ENCODE measurements at regions not wholly inside any gene's neighbourhood (a gene's known extent, or its start where the extent isn't known, plus 50 kb on each side); places are given as distances from the start of the nearest gene placed in this dataset.

DNA sequence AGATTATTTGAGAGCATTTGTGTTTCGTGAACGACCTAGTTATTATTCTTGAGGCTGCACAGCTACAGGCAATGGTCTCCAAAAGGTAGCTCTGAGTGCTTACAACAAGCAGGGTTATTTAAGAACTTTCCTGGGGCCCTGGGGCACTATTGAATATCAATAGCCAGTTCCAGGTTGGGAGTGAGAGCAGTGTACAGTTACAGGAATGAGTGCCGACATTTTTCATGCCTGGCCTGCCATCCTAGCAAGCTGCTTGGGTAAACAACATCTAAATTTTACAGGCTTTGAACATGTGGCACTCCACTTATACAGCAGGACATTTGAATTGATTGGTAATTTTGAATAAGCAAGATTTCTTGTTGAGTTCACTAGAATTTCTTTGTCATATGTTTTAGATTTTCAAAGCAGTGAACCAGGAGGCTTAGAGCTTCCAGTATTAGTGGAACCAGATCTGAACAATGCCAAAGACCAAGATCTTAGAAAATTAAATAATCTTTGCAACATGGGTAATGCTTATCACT lies 171.9 kb upstream of the GDNF start:
- TF ChIP-seq, protein P1, sequence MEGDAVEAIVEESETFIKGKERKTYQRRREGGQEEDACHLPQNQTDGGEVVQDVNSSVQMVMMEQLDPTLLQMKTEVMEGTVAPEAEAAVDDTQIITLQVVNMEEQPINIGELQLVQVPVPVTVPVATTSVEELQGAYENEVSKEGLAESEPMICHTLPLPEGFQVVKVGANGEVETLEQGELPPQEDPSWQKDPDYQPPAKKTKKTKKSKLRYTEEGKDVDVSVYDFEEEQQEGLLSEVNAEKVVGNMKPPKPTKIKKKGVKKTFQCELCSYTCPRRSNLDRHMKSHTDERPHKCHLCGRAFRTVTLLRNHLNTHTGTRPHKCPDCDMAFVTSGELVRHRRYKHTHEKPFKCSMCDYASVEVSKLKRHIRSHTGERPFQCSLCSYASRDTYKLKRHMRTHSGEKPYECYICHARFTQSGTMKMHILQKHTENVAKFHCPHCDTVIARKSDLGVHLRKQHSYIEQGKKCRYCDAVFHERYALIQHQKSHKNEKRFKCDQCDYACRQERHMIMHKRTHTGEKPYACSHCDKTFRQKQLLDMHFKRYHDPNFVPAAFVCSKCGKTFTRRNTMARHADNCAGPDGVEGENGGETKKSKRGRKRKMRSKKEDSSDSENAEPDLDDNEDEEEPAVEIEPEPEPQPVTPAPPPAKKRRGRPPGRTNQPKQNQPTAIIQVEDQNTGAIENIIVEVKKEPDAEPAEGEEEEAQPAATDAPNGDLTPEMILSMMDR (conservative IDR thresholded peaks at IDR 0.05; ENCODE audit: low read depth, low read length), result no peak
- TF ChIP-seq EZH2 (IDR thresholded peaks at IDR 0.05; ENCODE audit: borderline replicate concordance, low read depth, low read length, poor library complexity, severe bottlenecking), result no peak
